Testis (tissue), 2 donors: ENCODE measurements at regions not wholly inside any gene's neighbourhood (a gene's known extent, or its start where the extent isn't known, plus 50 kb on each side); places are given as distances from the start of the nearest gene placed in this dataset.
"Not testable (repeated sequence)": the region's sequence is repeated elsewhere in the genome, so short reads cannot be mapped to it uniquely, and the experiment has no call there.

ENCODE experiments used
- DNase-seq: peaks from one replicate; pipeline ENCODE4 v3.0.0-alpha.2; 2019
- H3K27ac ChIP-seq, 2 donors: fragments of 200-600 bp; sonication (generic); one replicate each; pipeline ENCODE4 v1.5.1; 2019
- H3K27me3 ChIP-seq: fragments of 200-600 bp; sonication (generic); one replicate; pipeline ENCODE4 v1.5.1; 2019
- H3K36me3 ChIP-seq: fragments of 200-600 bp; sonication (generic); one replicate; pipeline ENCODE4 v1.5.1; 2017; ENCODE audit warnings: low read depth; ENCODE audit errors: missing control alignments
- H3K4me1 ChIP-seq: fragments of 200-600 bp; sonication (generic); one replicate; pipeline ENCODE4 v1.5.1; 2019
- H3K4me3 ChIP-seq, 2 donors: fragments of 200-600 bp; sonication (generic); one replicate each; pipeline ENCODE4 v1.5.1; 2017 to 2019
- H3K9me3 ChIP-seq: fragments of 200-600 bp; sonication (generic); one replicate; pipeline ENCODE4 v1.5.1; 2017
- CTCF ChIP-seq, 3 experiments: fragments of 450-650 bp in 2 of 3; fragments of 200-600 bp in 1 of 3; sonication (generic) in 1 of 3; IDR thresholded peaks; one replicate each; pipeline ENCODE4 v1.5.1; 2016 to 2019; ENCODE audit warnings: antibody characterized with exemption in 3 of 3, mild to moderate bottlenecking in 2 of 3, moderate library complexity in 1 of 3
- POLR2A ChIP-seq: fragments of 450-650 bp; IDR thresholded peaks from one replicate; pipeline ENCODE4 v1.6.1; 2017; ENCODE audit warnings: antibody characterized with exemption, mild to moderate bottlenecking, moderate library complexity
- WGBS, 2 donors: methylation state at CpG; one replicate each; pipeline ENCODE4 v1.1.5; 2018; 5-methylcytosine and 5-hydroxymethylcytosine counted together
- intact Hi-C: fragments of 100-400 bp; cut with DNase I; formaldehyde crosslinking; loops from one replicate; pipeline ENCODE4 v1.15.1; 2023; ENCODE audit warnings: low total_unique reads

- H3K27ac ChIP-seq = no peak overlapping the region
- no peaks in the 10 kb centered on the region for H3K36me3 ChIP-seq
- H3K4me1 ChIP-seq = no peaks in the 10 kb centered on the region
- H3K27me3 ChIP-seq = no peaks in the 10 kb centered on the region
- H3K4me3 ChIP-seq = no peak overlapping the region
- intact Hi-C loops = no loop called here
- no peaks in the 10 kb centered on the region for H3K9me3 ChIP-seq
- WGBS, 2 donors = 89 to 92% methylated on average over 1 to 2 of the region's 2 CpGs
- no peak for DNase-seq
- TF ChIP-seq POLR2A (no peak), CTCF (IDR thresholded peaks at IDR 0.05) (no peak)
Measured at GRCh38 chrX:88903989-88904718, 157.1 kb downstream of the CPXCR1 start.

- peak; percentile 12 for DNase-seq
- Histone ChIP-seq H3K27ac (no peak overlapping the region), H3K27me3 (no peaks in the 10 kb centered on the region), H3K36me3 (no peaks in the 10 kb centered on the region), H3K9me3 (no peaks in the 10 kb centered on the region), H3K4me3 (no peak overlapping the region), H3K4me1 (no peaks in the 10 kb centered on the region)
- no peak for TF ChIP-seq POLR2A
- WGBS, 2 donors = 15 to 28% methylated on average over 4 of the region's 4 CpGs
- intact Hi-C loops = no loop called here
Measured at GRCh38 chrX:88908056-88908455, 161.0 kb downstream of the CPXCR1 start.

GRCh38 chrX:88937616-88938015 lies 190.6 kb downstream of the CPXCR1 start:
- Histone ChIP-seq H3K9me3 (no peaks in the 10 kb centered on the region), H3K27ac (no peak overlapping the region), H3K4me3 (no peak overlapping the region), H3K27me3 (no peaks in the 10 kb centered on the region), H3K4me1 (no peaks in the 10 kb centered on the region), H3K36me3 (no peaks in the 10 kb centered on the region)
- no peak for TF ChIP-seq POLR2A
- TF ChIP-seq CTCF (IDR thresholded peaks at IDR 0.05) = no peak
- intact Hi-C loops = no loop called here
- DNase-seq = no peak

GRCh38 chrX:88940904-88941303 lies 193.9 kb downstream of the CPXCR1 start:
- Histone ChIP-seq H3K36me3 (no peaks in the 10 kb centered on the region), H3K4me3 (no peak overlapping the region), H3K27ac (no peak overlapping the region), H3K9me3 (no peaks in the 10 kb centered on the region), H3K27me3 (no peaks in the 10 kb centered on the region), H3K4me1 (no peaks in the 10 kb centered on the region)
- no peak for TF ChIP-seq POLR2A
- TF ChIP-seq CTCF (IDR thresholded peaks at IDR 0.05) = no peak
- no peak for DNase-seq
- WGBS, 2 donors = 70% methylated on average over 5 of the region's 5 CpGs; no CpG with 5 or more reads in 1 of the 2 donors
- intact Hi-C loops = no loop called here

GRCh38 chrX:88944661-88945060 lies 197.6 kb downstream of the CPXCR1 start:
- no peak overlapping the region for H3K27ac ChIP-seq
- no peak for DNase-seq
- H3K36me3 ChIP-seq = no peaks in the 10 kb centered on the region
- H3K27me3 ChIP-seq = no peaks in the 10 kb centered on the region
- TF ChIP-seq POLR2A = no peak
- no peak for TF ChIP-seq CTCF (IDR thresholded peaks at IDR 0.05)
- H3K9me3 ChIP-seq = no peaks in the 10 kb centered on the region
- H3K4me1 ChIP-seq = no peaks in the 10 kb centered on the region
- intact Hi-C loops = no loop called here
- no peak overlapping the region for H3K4me3 ChIP-seq

GRCh38 chrX:88956059-88956458 lies 209.0 kb downstream of the CPXCR1 start:
- H3K4me3 ChIP-seq, H3K9me3 ChIP-seq, H3K27ac ChIP-seq, DNase-seq, intact Hi-C loops, H3K36me3 ChIP-seq, H3K4me1 ChIP-seq, H3K27me3 ChIP-seq: not testable (repeated sequence)
- 76 to 88% methylated on average over 4 of the region's 4 CpGs for WGBS, 2 donors
